Tibial nerve (tissue), 4 donors: ENCODE measurements at regions not wholly inside any gene's neighbourhood (a gene's known extent, or its start where the extent isn't known, plus 50 kb on each side); places are given as distances from the start of the nearest gene placed in this dataset.

Experiments
- DNase-seq, 2 donors: peaks; one replicate each; pipeline ENCODE4 v3.0.0-alpha.2; 2019; ENCODE audit warnings: low spot score in 2 of 2
- H3K27ac ChIP-seq, 4 donors: fragments of 200-600 bp; sonication (generic) in 3 of 4; one replicate each; pipeline ENCODE4 v1.5.1; 2017 to 2019; ENCODE audit warnings: mild to moderate bottlenecking in 1 of 4
- H3K27me3 ChIP-seq, 2 donors: fragments of 200-600 bp; sonication (generic) in 1 of 2; one replicate each; pipeline versions ENCODE4 v1.5.1 to v1.6.0; 2017 to 2019
- H3K36me3 ChIP-seq, 3 donors: fragments of 200-600 bp; sonication (generic); one replicate each; pipeline ENCODE4 v1.5.1; 2018 to 2019
- H3K4me1 ChIP-seq, 4 donors: fragments of 200-600 bp; sonication (generic) in 3 of 4; one replicate each; pipeline ENCODE4 v1.5.1; 2017 to 2019
- H3K4me3 ChIP-seq, 4 donors: fragments of 200-600 bp; sonication (generic) in 3 of 4; one replicate each; pipeline ENCODE4 v1.5.1; 2017 to 2019; ENCODE audit warnings: mild to moderate bottlenecking in 1 of 4, moderate library complexity in 1 of 4
- H3K9me3 ChIP-seq, 4 donors: fragments of 200-600 bp; sonication (generic) in 3 of 4; one replicate each; pipeline ENCODE4 v1.5.1; 2017 to 2019
- EP300 ChIP-seq, 2 donors: sonication (generic); formaldehyde crosslinking; IDR thresholded peaks; one replicate each; pipeline ENCODE4 v1.6.1; 2017; ENCODE audit warnings: antibody characterized with exemption in 2 of 2, mild to moderate bottlenecking in 1 of 2
- POLR2A ChIP-seq, 2 donors: fragments of 450-650 bp; IDR thresholded peaks; one replicate each; pipeline ENCODE4 v1.6.1; 2017; ENCODE audit warnings: antibody characterized with exemption in 2 of 2, mild to moderate bottlenecking in 2 of 2, moderate library complexity in 2 of 2
- WGBS, 2 donors: methylation state at CpG; one replicate each; pipeline ENCODE4 v1.1.5; 2018; 5-methylcytosine and 5-hydroxymethylcytosine counted together
- TF ChIP-seq, protein P1 (sequence below), 5 experiments: fragments of 200-600 bp in 3 of 5; fragments of 450-650 bp in 2 of 5; sonication (generic) in 3 of 5; IDR thresholded peaks; one replicate each; pipeline ENCODE4 v1.5.1; 2016 to 2019; ENCODE audit warnings: antibody characterized with exemption in 5 of 5, mild to moderate bottlenecking in 3 of 5, moderate library complexity in 2 of 5

DNA sequence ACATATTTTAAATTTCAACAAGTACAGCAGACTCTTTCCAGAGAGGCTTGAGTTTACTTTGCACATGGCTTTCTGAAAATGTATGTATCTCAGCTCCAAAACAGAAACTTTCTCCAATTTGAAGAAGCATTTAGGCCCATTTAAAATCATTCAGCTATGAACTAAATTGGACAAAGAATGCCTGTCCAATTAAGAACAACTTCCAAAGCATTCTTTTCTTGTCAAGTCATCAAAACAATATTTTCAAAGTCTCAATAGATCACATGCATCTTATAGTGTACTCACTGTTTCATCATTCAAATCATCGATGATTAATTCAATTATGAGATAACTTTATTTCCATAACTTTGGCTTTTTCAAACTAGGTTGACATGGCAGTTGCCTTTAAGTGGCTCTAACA, 95.2 kb downstream of the KBTBD8 start:
- peaks cover 0 to 6% (median 0%) of the 10 kb centered on the region in 4 donors for H3K9me3 ChIP-seq
- H3K4me1 ChIP-seq = no peaks in the 10 kb centered on the region
- DNase-seq = no peak
- no peak overlapping the region for H3K27ac ChIP-seq
- no peaks in the 10 kb centered on the region for H3K27me3 ChIP-seq
- TF ChIP-seq EP300 (IDR thresholded peaks at IDR 0.05) (no peak), POLR2A (IDR thresholded peaks at IDR 0.05) (no peak)
- TF ChIP-seq, protein P1, sequence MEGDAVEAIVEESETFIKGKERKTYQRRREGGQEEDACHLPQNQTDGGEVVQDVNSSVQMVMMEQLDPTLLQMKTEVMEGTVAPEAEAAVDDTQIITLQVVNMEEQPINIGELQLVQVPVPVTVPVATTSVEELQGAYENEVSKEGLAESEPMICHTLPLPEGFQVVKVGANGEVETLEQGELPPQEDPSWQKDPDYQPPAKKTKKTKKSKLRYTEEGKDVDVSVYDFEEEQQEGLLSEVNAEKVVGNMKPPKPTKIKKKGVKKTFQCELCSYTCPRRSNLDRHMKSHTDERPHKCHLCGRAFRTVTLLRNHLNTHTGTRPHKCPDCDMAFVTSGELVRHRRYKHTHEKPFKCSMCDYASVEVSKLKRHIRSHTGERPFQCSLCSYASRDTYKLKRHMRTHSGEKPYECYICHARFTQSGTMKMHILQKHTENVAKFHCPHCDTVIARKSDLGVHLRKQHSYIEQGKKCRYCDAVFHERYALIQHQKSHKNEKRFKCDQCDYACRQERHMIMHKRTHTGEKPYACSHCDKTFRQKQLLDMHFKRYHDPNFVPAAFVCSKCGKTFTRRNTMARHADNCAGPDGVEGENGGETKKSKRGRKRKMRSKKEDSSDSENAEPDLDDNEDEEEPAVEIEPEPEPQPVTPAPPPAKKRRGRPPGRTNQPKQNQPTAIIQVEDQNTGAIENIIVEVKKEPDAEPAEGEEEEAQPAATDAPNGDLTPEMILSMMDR (IDR thresholded peaks at IDR 0.05) = no peak
- no peaks in the 10 kb centered on the region for H3K36me3 ChIP-seq
- 54 to 61% methylated on average over 1 of the region's 1 CpG for WGBS, 2 donors
- H3K4me3 ChIP-seq = no peak overlapping the region

DNA sequence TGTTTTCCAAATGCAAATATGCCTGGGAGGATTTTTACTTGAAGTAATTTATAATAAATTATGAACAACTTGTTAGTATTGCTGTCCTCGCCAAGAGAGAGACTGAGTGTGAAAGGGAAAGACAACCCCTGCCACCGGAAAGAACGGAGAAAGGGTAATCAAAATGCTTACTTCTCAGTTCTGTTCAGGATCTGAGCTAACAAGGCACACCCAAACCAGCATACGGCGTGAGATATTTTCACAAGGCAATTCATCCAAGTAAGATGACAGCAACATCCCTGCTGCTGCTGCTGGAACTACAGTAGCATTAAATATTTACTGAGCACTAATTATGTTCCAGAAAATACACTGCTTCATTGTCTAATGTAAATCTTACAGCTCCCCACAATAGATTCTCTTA, 96.1 kb downstream of the KBTBD8 start:
- Histone ChIP-seq H3K27me3 (no peaks in the 10 kb centered on the region), H3K4me1 (no peaks in the 10 kb centered on the region), H3K36me3 (no peaks in the 10 kb centered on the region), H3K9me3 (no peaks in the 10 kb centered on the region), H3K4me3 (no peak overlapping the region), H3K27ac (no peak overlapping the region)
- no peak for DNase-seq
- no peak for TF ChIP-seq EP300 (IDR thresholded peaks at IDR 0.05)
- TF ChIP-seq, protein P1 (IDR thresholded peaks at IDR 0.05) = no peak
- no peak for TF ChIP-seq POLR2A (IDR thresholded peaks at IDR 0.05)
- WGBS, 2 donors = 44 to 55% methylated on average over 5 of the region's 5 CpGs

DNA sequence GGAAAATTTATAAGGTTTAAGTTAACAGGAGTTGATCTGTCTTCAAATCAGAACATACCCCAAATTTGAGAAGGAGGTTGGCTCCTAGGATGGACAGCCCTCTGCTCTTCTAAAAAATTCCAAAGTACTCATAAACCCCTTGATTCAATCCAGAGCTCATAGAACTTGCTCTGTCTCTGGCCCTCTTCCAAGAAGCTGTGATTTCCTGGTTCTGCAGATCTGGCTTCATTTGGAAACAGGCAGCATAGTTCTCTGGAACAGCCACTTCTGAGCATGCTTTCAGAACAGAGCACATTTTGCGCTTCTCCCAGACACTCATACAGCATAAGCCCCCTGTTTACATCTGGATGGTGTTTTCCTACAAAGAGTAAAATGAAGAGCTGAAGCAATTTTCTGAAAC, 96.7 kb downstream of the KBTBD8 start:
- Histone ChIP-seq H3K27ac (no peak overlapping the region), H3K27me3 (no peaks in the 10 kb centered on the region), H3K4me3 (no peak overlapping the region), H3K36me3 (no peaks in the 10 kb centered on the region), H3K4me1 (no peaks in the 10 kb centered on the region), H3K9me3 (no peaks in the 10 kb centered on the region)
- 14 to 57% methylated on average over 1 of the region's 1 CpG for WGBS, 2 donors
- no peak for TF ChIP-seq EP300 (IDR thresholded peaks at IDR 0.05)
- no peak for TF ChIP-seq POLR2A (IDR thresholded peaks at IDR 0.05)
- TF ChIP-seq, protein P1 (IDR thresholded peaks at IDR 0.05) = no peak
- no peak for DNase-seq

DNA sequence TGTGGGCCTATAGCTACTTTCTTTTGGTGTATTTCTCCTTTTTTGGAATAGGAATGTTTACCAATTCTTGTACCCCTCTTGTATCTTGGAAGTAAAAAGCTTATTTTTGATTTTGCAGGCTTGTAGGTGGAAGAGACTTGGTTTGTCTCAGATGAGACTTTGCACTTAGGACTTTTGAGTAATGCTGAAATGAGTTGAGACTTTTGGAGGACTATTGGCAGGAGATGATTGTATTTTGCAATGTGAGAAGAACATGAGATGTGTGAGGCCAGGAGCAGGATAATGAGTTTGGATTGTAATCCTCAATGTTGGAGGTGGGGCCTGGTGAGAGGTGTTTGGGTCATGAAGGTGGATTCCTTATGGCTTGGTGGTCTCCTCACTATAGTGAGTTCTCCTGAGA, 106.3 kb downstream of the KBTBD8 start:
- TF ChIP-seq, protein P1 (IDR thresholded peaks at IDR 0.05) = no peak
- TF ChIP-seq POLR2A (IDR thresholded peaks at IDR 0.05) = no peak
- TF ChIP-seq EP300 (IDR thresholded peaks at IDR 0.05) = no peak
- Histone ChIP-seq H3K27ac (no peak overlapping the region), H3K27me3 (no peaks in the 10 kb centered on the region), H3K4me3 (no peak overlapping the region), H3K4me1 (no peaks in the 10 kb centered on the region), H3K36me3 (no peaks in the 10 kb centered on the region), H3K9me3 (peaks cover 0 to 7% (median 0%) of the 10 kb centered on the region in 4 donors)
- DNase-seq = no peak

DNA sequence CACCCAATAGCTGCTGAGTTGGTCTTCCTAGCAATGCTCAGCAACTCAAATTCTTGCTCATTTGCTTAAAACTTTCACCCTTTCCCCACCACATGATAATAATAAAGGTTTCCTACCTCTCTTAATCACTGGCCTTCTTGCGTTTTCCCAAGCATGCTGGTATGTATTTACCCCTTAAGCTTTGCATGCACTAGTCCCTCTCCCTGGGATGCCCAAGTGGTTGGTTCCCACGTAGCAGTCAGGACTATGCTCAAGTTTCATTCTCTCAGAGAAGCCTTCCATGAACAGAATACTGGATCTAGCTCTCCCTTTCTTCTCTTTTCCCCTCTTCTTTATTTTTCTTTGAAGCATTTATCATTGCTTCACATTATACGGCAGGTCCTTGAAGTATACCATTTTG, 108.8 kb downstream of the KBTBD8 start:
- peaks cover 0 to 7% (median 0%) of the 10 kb centered on the region in 4 donors for H3K9me3 ChIP-seq
- no peaks in the 10 kb centered on the region for H3K36me3 ChIP-seq
- no peaks in the 10 kb centered on the region for H3K27me3 ChIP-seq
- H3K27ac ChIP-seq = no peak overlapping the region
- H3K4me1 ChIP-seq = no peaks in the 10 kb centered on the region
- 70 to 71% methylated on average over 3 of the region's 3 CpGs for WGBS, 2 donors
- TF ChIP-seq, protein P1 (IDR thresholded peaks at IDR 0.05) = no peak
- TF ChIP-seq POLR2A (IDR thresholded peaks at IDR 0.05) (no peak), EP300 (IDR thresholded peaks at IDR 0.05) (no peak)
- DNase-seq = no peak
- no peak overlapping the region for H3K4me3 ChIP-seq
